Stimulated activated CD4-positive, alpha-beta T cell treated with anti-CD3 and anti-CD28 coated beads, Interleukin-15, amount 100 ng/mL, for 48 hours (primary cell): ENCODE measurements at regions not wholly inside any gene's neighbourhood (a gene's known extent, or its start where the extent isn't known, plus 50 kb on each side); places are given as distances from the start of the nearest gene placed in this dataset.

Experiments
- DNase-seq, 2 donors: peaks; one replicate each; pipeline ENCODE4 v3.0.0-alpha.2; 2020; ENCODE audit warnings: low read depth in 2 of 2

- DNase-seq, result no peak
Observed at GRCh38 chr1:228920831-228921230, 185.6 kb downstream of the RHOU start.

GRCh38 chr1:228921481-228921880 lies 186.2 kb downstream of the RHOU start:
- DNase-seq, result no peak

- DNase-seq, result no peak
Observed at GRCh38 chr1:228922722-228923376, 187.6 kb downstream of the RHOU start.

- no peak for DNase-seq
Observed at GRCh38 chr1:228923973-228924686, 188.9 kb downstream of the RHOU start.

GRCh38 chr1:228925691-228926090 lies 190.4 kb downstream of the RHOU start:
- no peak for DNase-seq

- no peak for DNase-seq
Observed at GRCh38 chr1:228927421-228927820, 192.1 kb downstream of the RHOU start.

- DNase-seq, result no peak
Observed at GRCh38 chr1:228927946-228928898, 192.9 kb downstream of the RHOU start.

GRCh38 chr1:228929476-228930027 lies 194.3 kb downstream of the RHOU start:
- DNase-seq, result no peak

- no peak for DNase-seq
Observed at GRCh38 chr1:228930479-228930957, 195.2 kb downstream of the RHOU start.

- DNase-seq, result no peak
Observed at GRCh38 chr1:228933753-228934152, 198.5 kb downstream of the RHOU start.

- DNase-seq, result no peak
Observed at GRCh38 chr1:228935198-228935663, 200.0 kb downstream of the RHOU start.

GRCh38 chr1:228935855-228936727 lies 200.8 kb downstream of the RHOU start:
- DNase-seq, result no peak

- no peak for DNase-seq
Observed at GRCh38 chr1:228936881-228937280, 201.6 kb downstream of the RHOU start.

- no peak for DNase-seq
Observed at GRCh38 chr1:228937351-228937750, 202.1 kb downstream of the RHOU start.

GRCh38 chr1:228937851-228938536 lies 202.7 kb downstream of the RHOU start:
- no peak for DNase-seq

- DNase-seq, result no peak
Observed at GRCh38 chr1:228938537-228938901, 203.2 kb downstream of the RHOU start.

GRCh38 chr1:228939001-228939691 lies 203.9 kb downstream of the RHOU start:
- DNase-seq, result no peak

- DNase-seq, result no peak
Observed at GRCh38 chr1:228939881-228940392, 204.7 kb downstream of the RHOU start.

GRCh38 chr1:228940526-228940925 lies 205.2 kb downstream of the RHOU start:
- no peak for DNase-seq
